Effector memory CD8-positive, alpha-beta T cell (primary cell): ENCODE measurements at regions not wholly inside any gene's neighbourhood (a gene's known extent, or its start where the extent isn't known, plus 50 kb on each side); places are given as distances from the start of the nearest gene placed in this dataset.

Source experiments
- ATAC-seq: fragments of 150-1000 bp; cut with Tn5 transposase; replicated peaks from 2 replicates; pipeline ENCODE4 v1.10.0; 2021; ENCODE audit warnings: mild to moderate bottlenecking, moderate library complexity
- DNase-seq, 3 experiments: peaks; one replicate each; pipeline ENCODE4 v3.0.0; 2021
- H3K27ac Mint-ChIP-seq, 2 donors: one replicate each; pipeline ENCODE4 v1.8.0; 2022; ENCODE audit warnings: mild to moderate bottlenecking in 2 of 2, mixed read lengths in 2 of 2, moderate library complexity in 2 of 2
- H3K27me3 Mint-ChIP-seq, 2 donors: one replicate each; pipeline ENCODE4 v1.8.0; 2022; ENCODE audit warnings: mixed read lengths in 2 of 2
- H3K36me3 Mint-ChIP-seq: one replicate; pipeline ENCODE4 v1.8.0; 2022; ENCODE audit warnings: mild to moderate bottlenecking, moderate library complexity, mixed read lengths; ENCODE audit not compliant: insufficient read depth
- H3K4me1 Mint-ChIP-seq, 2 donors: one replicate each; pipeline ENCODE4 v1.8.0; 2022; ENCODE audit warnings: low read depth in 2 of 2, mixed read lengths in 2 of 2
- H3K4me3 Mint-ChIP-seq, 2 donors: one replicate each; pipeline ENCODE4 v1.8.0; 2022; ENCODE audit warnings: mild to moderate bottlenecking in 2 of 2, mixed read lengths in 2 of 2, moderate library complexity in 2 of 2
- H3K9me3 Mint-ChIP-seq, 2 donors: one replicate each; pipeline ENCODE4 v1.8.0; 2022; ENCODE audit warnings: mixed read lengths in 2 of 2

DNA sequence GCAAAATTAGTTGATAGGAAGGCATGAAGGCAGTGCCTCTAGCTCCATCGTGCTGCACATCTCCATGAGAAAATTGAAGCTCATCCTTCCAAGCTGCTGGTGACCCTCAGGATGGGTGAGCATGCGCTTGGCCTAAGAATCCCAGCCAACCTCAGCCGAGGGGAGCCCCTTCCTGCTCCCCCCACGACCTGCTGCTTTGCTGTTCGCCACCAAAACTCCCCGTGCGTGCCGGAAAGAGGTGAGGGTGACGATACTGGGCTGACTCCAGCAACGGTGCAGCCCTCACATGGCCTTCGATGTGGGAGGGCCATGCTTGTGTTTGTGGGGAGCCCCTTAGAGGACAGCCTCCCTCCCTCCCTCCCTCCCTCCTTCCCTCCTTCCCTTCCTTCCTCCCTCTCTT is 660.9 kb downstream of the BRD1 start:
- no peaks in the 10 kb centered on the region for H3K4me1 Mint-ChIP-seq
- no peaks in the 10 kb centered on the region for H3K36me3 Mint-ChIP-seq
- DNase-seq (no peak), ATAC-seq (no peak)
- peaks cover 5 to 27% of the 10 kb centered on the region in 2 donors for H3K27me3 Mint-ChIP-seq
- peaks cover 0 to 3% of the 10 kb centered on the region in 2 donors for H3K9me3 Mint-ChIP-seq
- no peak overlapping the region for H3K4me3 Mint-ChIP-seq
- H3K27ac Mint-ChIP-seq = no peak overlapping the region

- Mint-ChIP-seq H3K9me3 (no peaks in the 10 kb centered on the region), H3K4me3 (no peak overlapping the region), H3K36me3 (no peaks in the 10 kb centered on the region), H3K27me3 (peaks cover 5 to 31% of the 10 kb centered on the region in 2 donors), H3K27ac (no peak overlapping the region), H3K4me1 (no peaks in the 10 kb centered on the region)
- ATAC-seq (no peak), DNase-seq (no peak)
These were observed 661.5 kb downstream of the BRD1 start for GRCh38 chr22:49166211-49166610.

GRCh38 chr22:49164773-49165320 is 662.8 kb downstream of the BRD1 start:
- H3K4me3 Mint-ChIP-seq = no peak overlapping the region

DNA sequence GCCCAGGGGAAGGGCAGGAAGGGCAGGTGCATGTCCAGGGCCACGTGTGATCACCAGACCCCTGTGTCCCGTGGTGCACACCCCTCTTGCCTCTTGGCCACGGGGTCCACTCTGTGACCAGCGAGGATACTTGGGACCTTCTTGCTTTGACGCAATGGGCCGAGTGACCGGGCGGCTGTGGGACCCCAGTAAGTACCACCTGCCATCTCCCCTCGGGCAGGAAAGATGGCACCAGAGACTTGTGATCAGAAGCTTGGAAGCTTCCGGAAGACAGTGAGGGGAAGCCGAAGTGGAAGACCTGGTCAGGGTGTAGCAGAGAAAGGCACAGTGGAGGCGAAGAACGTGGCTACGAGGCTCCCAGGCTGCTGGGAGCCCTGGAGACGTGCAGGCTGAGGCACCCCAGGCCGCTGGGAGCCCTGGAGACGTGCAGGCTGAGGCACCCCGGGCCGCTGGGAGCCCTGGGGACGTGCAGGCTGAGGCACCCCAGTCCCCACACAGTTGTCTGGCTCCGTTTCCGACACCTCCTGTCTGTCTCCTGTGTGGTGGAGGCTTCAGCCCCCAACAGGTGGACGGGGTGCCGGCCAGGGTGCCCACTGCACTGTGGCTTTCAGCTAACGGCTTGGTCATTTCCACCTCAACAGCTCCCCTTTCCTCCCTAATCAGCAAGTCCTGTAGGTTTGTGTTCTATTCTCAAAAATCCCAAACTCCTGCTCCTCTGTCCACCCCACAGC is 663.5 kb downstream of the BRD1 start:
- Mint-ChIP-seq H3K27me3 (peaks cover 5 to 41% of the 10 kb centered on the region in 2 donors), H3K36me3 (no peaks in the 10 kb centered on the region), H3K9me3 (no peaks in the 10 kb centered on the region), H3K27ac (no peak overlapping the region), H3K4me3 (no peak overlapping the region), H3K4me1 (no peaks in the 10 kb centered on the region)
- DNase-seq (no peak), ATAC-seq (no peak)

More at GRCh38 chr22:49164773-49165320, 662.8 kb downstream of the BRD1 start:
- ATAC-seq (no peak), DNase-seq (no peak)
- H3K27me3 Mint-ChIP-seq = peaks cover 5 to 42% of the 10 kb centered on the region in 2 donors
- no peaks in the 10 kb centered on the region for H3K4me1 Mint-ChIP-seq
- H3K27ac Mint-ChIP-seq = no peak overlapping the region
- no peaks in the 10 kb centered on the region for H3K36me3 Mint-ChIP-seq
- no peaks in the 10 kb centered on the region for H3K9me3 Mint-ChIP-seq

DNA sequence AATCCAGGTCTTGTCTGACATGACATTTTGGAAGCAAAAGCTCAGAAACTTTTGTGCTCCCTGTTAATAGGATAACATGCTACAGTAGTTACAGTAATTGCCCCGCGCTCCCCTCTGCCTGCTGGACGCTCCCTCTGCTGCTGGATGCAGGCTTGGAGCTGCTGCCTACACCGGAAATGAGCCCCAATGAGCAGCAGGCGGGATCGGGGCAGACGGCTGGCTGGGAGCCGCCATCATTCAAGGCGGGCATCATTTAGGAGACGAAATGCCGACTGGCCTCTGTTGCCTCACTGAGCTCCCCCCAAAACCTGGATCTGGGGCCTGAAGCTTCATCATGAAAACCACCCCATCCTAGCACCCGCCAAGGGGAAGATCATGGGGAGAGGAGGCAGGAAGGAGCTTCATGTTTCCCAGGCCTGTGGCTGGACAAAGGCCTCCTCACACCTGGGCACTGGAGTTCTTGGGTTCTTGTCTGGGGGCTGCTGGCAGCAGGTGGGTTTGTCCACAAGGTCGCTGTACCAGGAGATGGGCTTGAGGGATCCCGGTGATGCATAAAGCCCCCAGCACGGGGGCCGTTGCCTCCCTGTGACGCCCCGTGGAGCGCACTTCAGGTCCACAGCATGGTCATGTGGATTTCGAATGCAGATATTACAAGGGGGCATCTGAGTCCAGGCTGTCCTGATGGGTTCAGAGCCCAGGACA is 664.3 kb downstream of the BRD1 start:
- no peaks in the 10 kb centered on the region for H3K36me3 Mint-ChIP-seq
- no peaks in the 10 kb centered on the region for H3K9me3 Mint-ChIP-seq
- DNase-seq = no peak
- no peak for ATAC-seq
- H3K27me3 Mint-ChIP-seq = peaks cover 5 to 36% of the 10 kb centered on the region in 2 donors
- H3K27ac Mint-ChIP-seq = no peak overlapping the region
- H3K4me1 Mint-ChIP-seq = no peaks in the 10 kb centered on the region
- H3K4me3 Mint-ChIP-seq = no peak overlapping the region

- Mint-ChIP-seq H3K4me1 (no peaks in the 10 kb centered on the region), H3K4me3 (no peak overlapping the region), H3K27me3 (peaks cover 5 to 36% of the 10 kb centered on the region in 2 donors), H3K27ac (no peak overlapping the region), H3K9me3 (no peaks in the 10 kb centered on the region), H3K36me3 (no peaks in the 10 kb centered on the region)
- DNase-seq (no peak), ATAC-seq (no peak)
These were observed 664.8 kb downstream of the BRD1 start for GRCh38 chr22:49162841-49163240.

- ATAC-seq (no peak), DNase-seq (no peak)
- no peak overlapping the region for H3K27ac Mint-ChIP-seq
- H3K9me3 Mint-ChIP-seq = peaks cover 0 to 1% of the 10 kb centered on the region in 2 donors
- peaks cover 5 to 36% of the 10 kb centered on the region in 2 donors for H3K27me3 Mint-ChIP-seq
- no peak overlapping the region for H3K4me3 Mint-ChIP-seq
- H3K4me1 Mint-ChIP-seq = no peaks in the 10 kb centered on the region
- H3K36me3 Mint-ChIP-seq = no peaks in the 10 kb centered on the region
These were observed 666.4 kb downstream of the BRD1 start for GRCh38 chr22:49161002-49161850.

DNA sequence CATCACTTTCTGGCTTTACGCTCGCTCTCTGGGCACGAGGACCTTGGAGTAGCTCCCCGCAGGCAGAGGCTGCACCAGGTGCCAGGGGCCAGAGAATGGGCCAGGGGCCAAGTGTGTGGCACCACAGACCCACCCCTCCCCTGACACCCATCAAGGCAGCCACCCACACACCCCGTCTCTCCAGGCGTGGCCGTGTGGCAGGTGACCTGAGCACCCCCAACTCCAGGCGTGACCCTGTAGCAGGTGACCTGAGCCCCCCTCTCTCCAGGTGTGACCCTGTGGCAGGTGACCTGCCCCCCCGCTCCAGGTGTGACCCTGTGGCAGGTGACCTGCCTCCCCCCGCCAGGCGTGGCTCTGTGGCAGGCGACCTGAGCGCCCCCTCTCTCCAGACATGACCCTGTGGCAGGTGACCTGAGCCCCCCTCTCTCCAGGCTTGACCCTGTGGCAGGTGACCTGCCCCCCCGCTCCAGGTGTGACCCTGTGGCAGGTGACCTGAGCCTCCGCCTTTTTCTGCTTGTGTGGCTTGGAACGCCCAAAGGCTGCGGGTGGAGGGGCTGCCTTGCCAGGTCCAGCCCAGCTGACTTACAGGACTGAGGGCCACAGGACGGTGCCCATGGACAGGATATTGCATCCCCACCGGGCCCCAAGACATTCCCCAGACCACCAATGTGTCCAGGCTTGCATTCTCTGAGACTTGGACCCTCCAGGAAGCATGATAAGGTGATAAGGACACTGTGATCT is 667.2 kb downstream of the BRD1 start:
- H3K9me3 Mint-ChIP-seq = peaks cover 0 to 6% of the 10 kb centered on the region in 2 donors
- no peaks in the 10 kb centered on the region for H3K36me3 Mint-ChIP-seq
- no peak for ATAC-seq
- peaks cover 5 to 36% of the 10 kb centered on the region in 2 donors for H3K27me3 Mint-ChIP-seq
- H3K27ac Mint-ChIP-seq = no peak overlapping the region
- no peak for DNase-seq
- no peaks in the 10 kb centered on the region for H3K4me1 Mint-ChIP-seq
- no peak overlapping the region for H3K4me3 Mint-ChIP-seq

GRCh38 chr22:49159711-49160110 is 668.0 kb downstream of the BRD1 start:
- H3K4me1 Mint-ChIP-seq = no peaks in the 10 kb centered on the region
- no peak for ATAC-seq
- DNase-seq = no peak
- peaks cover 5 to 36% of the 10 kb centered on the region in 2 donors for H3K27me3 Mint-ChIP-seq
- peaks cover 0 to 6% of the 10 kb centered on the region in 2 donors for H3K9me3 Mint-ChIP-seq
- H3K27ac Mint-ChIP-seq = no peak overlapping the region
- H3K36me3 Mint-ChIP-seq = no peaks in the 10 kb centered on the region
- no peak overlapping the region for H3K4me3 Mint-ChIP-seq

- ATAC-seq (no peak), DNase-seq (no peak)
- Mint-ChIP-seq H3K27me3 (peaks cover 5 to 35% of the 10 kb centered on the region in 2 donors), H3K36me3 (no peaks in the 10 kb centered on the region), H3K4me3 (no peak overlapping the region), H3K9me3 (peaks cover 0 to 6% of the 10 kb centered on the region in 2 donors), H3K4me1 (no peaks in the 10 kb centered on the region), H3K27ac (no peak overlapping the region)
These were observed 668.7 kb downstream of the BRD1 start for GRCh38 chr22:49158741-49159564.

- Mint-ChIP-seq H3K27me3 (peaks cover 5 to 27% of the 10 kb centered on the region in 2 donors), H3K36me3 (peaks cover 2% of the 10 kb centered on the region), H3K4me1 (no peaks in the 10 kb centered on the region), H3K9me3 (peaks cover 0 to 6% of the 10 kb centered on the region in 2 donors), H3K4me3 (no peak overlapping the region), H3K27ac (no peak overlapping the region)
- no peak for DNase-seq
- no peak for ATAC-seq
These were observed 669.9 kb downstream of the BRD1 start for GRCh38 chr22:49157529-49158339.
